Karpas-422 (cell line): ENCODE measurements at regions not wholly inside any gene's neighbourhood (a gene's known extent, or its start where the extent isn't known, plus 50 kb on each side); places are given as distances from the start of the nearest gene placed in this dataset.

Experiments
- DNase-seq: peaks from one replicate; pipeline ENCODE4 v3.0.0-alpha.2; 2015
- H2AFZ ChIP-seq: fragments of 200-600 bp; sonication (generic); 2 replicates; pipeline ENCODE4 v1.6.1; 2014; ENCODE audit warnings: antibody characterized with exemption, low read length, mixed read lengths
- H3K27ac ChIP-seq: fragments of 200-600 bp; sonication (generic); 2 replicates; pipeline ENCODE4 v1.5.1; 2014; ENCODE audit warnings: mild to moderate bottlenecking, low read length, moderate library complexity
- H3K27me3 ChIP-seq: fragments of 200-600 bp; sonication (generic); 2 replicates; pipeline ENCODE4 v1.6.1; 2014; ENCODE audit warnings: low read length, mixed read lengths
- H3K36me3 ChIP-seq: fragments of 200-600 bp; sonication (generic); 2 replicates; pipeline ENCODE4 v1.6.1; 2014; ENCODE audit warnings: low read length, mixed read lengths; ENCODE audit not compliant: insufficient read depth
- H3K4me1 ChIP-seq: fragments of 200-600 bp; sonication (generic); 2 replicates; pipeline ENCODE4 v1.6.1; 2014; ENCODE audit warnings: mild to moderate bottlenecking, low read length, mixed read lengths
- H3K4me2 ChIP-seq: fragments of 200-600 bp; sonication (generic); 2 replicates; pipeline ENCODE4 v1.6.1; 2014; ENCODE audit warnings: low read length, low read depth, mild to moderate bottlenecking; ENCODE audit not compliant: poor library complexity, severe bottlenecking
- H3K4me3 ChIP-seq: fragments of 200-600 bp; sonication (generic); 2 replicates; pipeline ENCODE4 v1.5.1; 2014; ENCODE audit warnings: mild to moderate bottlenecking, antibody characterized with exemption, low read length, mixed read lengths
- H3K79me2 ChIP-seq: fragments of 200-600 bp; sonication (generic); 2 replicates; pipeline ENCODE4 v1.6.1; 2014; ENCODE audit warnings: mild to moderate bottlenecking, low read length, mixed read lengths
- H3K9ac ChIP-seq: fragments of 200-600 bp; sonication (generic); 2 replicates; pipeline ENCODE4 v1.6.0; 2014; ENCODE audit warnings: low read length
- H3K9me2 ChIP-seq: fragments of 200-600 bp; sonication (generic), shearing (Covaris generic); replicated peaks from 2 replicates; pipeline ENCODE4 v1.6.0; 2014; ENCODE audit warnings: mild to moderate bottlenecking, low read length, moderate library complexity; ENCODE audit not compliant: insufficient read depth
- H3K9me3 ChIP-seq: fragments of 300-700, 200-600 bp; sonication (generic); 2 replicates; pipeline ENCODE4 v1.6.1; 2014; ENCODE audit warnings: low read length, mixed read lengths
- H4K20me1 ChIP-seq: fragments of 200-600 bp; sonication (generic); 2 replicates; pipeline ENCODE4 v1.6.1; 2014; ENCODE audit warnings: mild to moderate bottlenecking, antibody characterized with exemption, low read length, low read depth; ENCODE audit not compliant: insufficient read depth

- no peak for DNase-seq
- Histone ChIP-seq H3K4me1 (no peaks in the 10 kb centered on the region), H2AFZ (no peak overlapping the region), H3K27me3 (no peaks in the 10 kb centered on the region), H3K36me3 (no peaks in the 10 kb centered on the region), H3K79me2 (no peaks in the 10 kb centered on the region), H3K9me3 (no peaks in the 10 kb centered on the region), H3K4me3 (no peak overlapping the region), H3K27ac (no peak overlapping the region), H3K9ac (no peak overlapping the region), H4K20me1 (no peaks in the 10 kb centered on the region), H3K4me2 (no peak overlapping the region), H3K9me2 (no peaks in the 10 kb centered on the region; the same call in 1 of the 2 replicates)
These were observed 217.4 kb upstream of the FGF13 start for GRCh38 chrX:138928737-138929459.

GRCh38 chrX:138925330-138925729 is 213.8 kb upstream of the FGF13 start:
- Histone ChIP-seq H3K27me3 (no peaks in the 10 kb centered on the region), H3K9me3 (0 out of 2 replicates have a peak, but pooled peaks cover 3% of the 10 kb centered on the region), H3K9ac (no peak overlapping the region), H2AFZ (no peak overlapping the region), H3K79me2 (no peaks in the 10 kb centered on the region), H3K4me3 (no peak overlapping the region), H4K20me1 (no peaks in the 10 kb centered on the region), H3K9me2 (no peaks in the 10 kb centered on the region; the same call in 1 of the 2 replicates), H3K27ac (no peak overlapping the region), H3K4me2 (no peak overlapping the region), H3K36me3 (no peaks in the 10 kb centered on the region), H3K4me1 (no peaks in the 10 kb centered on the region)
- no peak for DNase-seq

- Histone ChIP-seq H3K79me2 (no peaks in the 10 kb centered on the region), H3K4me3 (no peak overlapping the region), H3K27ac (no peak overlapping the region), H3K36me3 (no peaks in the 10 kb centered on the region), H3K27me3 (no peaks in the 10 kb centered on the region), H4K20me1 (no peaks in the 10 kb centered on the region), H3K9me2 (no peaks in the 10 kb centered on the region; the same call in 1 of the 2 replicates), H2AFZ (no peak overlapping the region), H3K4me1 (no peaks in the 10 kb centered on the region), H3K9me3 (0 out of 2 replicates have a peak, but pooled peaks cover 3% of the 10 kb centered on the region), H3K9ac (no peak overlapping the region), H3K4me2 (no peak overlapping the region)
- no peak for DNase-seq
These were observed 212.3 kb upstream of the FGF13 start for GRCh38 chrX:138923805-138924204.

- no peaks in the 10 kb centered on the region; the same call in 1 of the 2 replicates for H3K9me2 ChIP-seq
- H4K20me1 ChIP-seq: no peaks in the 10 kb centered on the region
- no peaks in the 10 kb centered on the region for H3K79me2 ChIP-seq
- 0 out of 2 replicates have a peak, but pooled peaks cover 3% of the 10 kb centered on the region for H3K9me3 ChIP-seq
- no peak overlapping the region for H3K9ac ChIP-seq
- no peak overlapping the region for H2AFZ ChIP-seq
- H3K4me3 ChIP-seq: no peak overlapping the region
- DNase-seq: no peak
- H3K4me2 ChIP-seq: no peak overlapping the region
- no peaks in the 10 kb centered on the region for H3K36me3 ChIP-seq
- H3K27ac ChIP-seq: no peak overlapping the region
- no peaks in the 10 kb centered on the region for H3K4me1 ChIP-seq
- no peaks in the 10 kb centered on the region for H3K27me3 ChIP-seq
These were observed 209.5 kb upstream of the FGF13 start for GRCh38 chrX:138921031-138921430.

GRCh38 chrX:138917781-138918180 is 206.3 kb upstream of the FGF13 start:
- Histone ChIP-seq H3K36me3 (no peaks in the 10 kb centered on the region), H3K79me2 (no peaks in the 10 kb centered on the region), H4K20me1 (no peaks in the 10 kb centered on the region), H3K9me2 (no peaks in the 10 kb centered on the region), H3K27ac (no peak overlapping the region), H3K4me1 (no peaks in the 10 kb centered on the region), H2AFZ (no peak overlapping the region), H3K9ac (no peak overlapping the region), H3K4me3 (no peak overlapping the region), H3K27me3 (no peaks in the 10 kb centered on the region), H3K9me3 (0 out of 2 replicates have a peak, but pooled peaks cover 3% of the 10 kb centered on the region), H3K4me2 (no peak overlapping the region)
- no peak for DNase-seq

GRCh38 chrX:138914767-138915166 is 203.2 kb upstream of the FGF13 start:
- Histone ChIP-seq H3K4me1 (no peaks in the 10 kb centered on the region), H3K9me2 (no peaks in the 10 kb centered on the region), H3K4me3 (no peak overlapping the region), H3K79me2 (no peaks in the 10 kb centered on the region), H3K36me3 (no peaks in the 10 kb centered on the region), H3K9me3 (no peaks in the 10 kb centered on the region), H3K4me2 (no peak overlapping the region), H3K27me3 (no peaks in the 10 kb centered on the region), H2AFZ (no peak overlapping the region), H4K20me1 (no peaks in the 10 kb centered on the region), H3K9ac (no peak overlapping the region), H3K27ac (no peak overlapping the region)
- DNase-seq: no peak

GRCh38 chrX:138908577-138908976 is 197.1 kb upstream of the FGF13 start:
- Histone ChIP-seq H2AFZ (no peak overlapping the region), H4K20me1 (no peaks in the 10 kb centered on the region), H3K4me2 (no peak overlapping the region), H3K9me2 (no peaks in the 10 kb centered on the region), H3K9me3 (no peaks in the 10 kb centered on the region), H3K4me1 (no peaks in the 10 kb centered on the region), H3K27ac (no peak overlapping the region), H3K79me2 (no peaks in the 10 kb centered on the region), H3K9ac (no peak overlapping the region), H3K27me3 (no peaks in the 10 kb centered on the region), H3K4me3 (no peak overlapping the region), H3K36me3 (no peaks in the 10 kb centered on the region)
- DNase-seq: no peak

- Histone ChIP-seq H3K36me3 (no peaks in the 10 kb centered on the region), H2AFZ (no peak overlapping the region), H3K27me3 (no peaks in the 10 kb centered on the region), H3K27ac (no peak overlapping the region), H3K4me1 (no peaks in the 10 kb centered on the region), H3K9me3 (no peaks in the 10 kb centered on the region; the same call in none of the 2 replicates), H3K4me3 (no peak overlapping the region), H4K20me1 (no peaks in the 10 kb centered on the region), H3K79me2 (no peaks in the 10 kb centered on the region), H3K9ac (no peak overlapping the region), H3K9me2 (no peaks in the 10 kb centered on the region), H3K4me2 (no peak overlapping the region)
- DNase-seq: no peak
These were observed 186.3 kb upstream of the FGF13 start for GRCh38 chrX:138897621-138898492.
